Uterus (tissue), 3 donors: ENCODE measurements at regions not wholly inside any gene's neighbourhood (a gene's known extent, or its start where the extent isn't known, plus 50 kb on each side); places are given as distances from the start of the nearest gene placed in this dataset.
"Not testable (repeated sequence)": the region's sequence is repeated elsewhere in the genome, so short reads cannot be mapped to it uniquely, and the experiment has no call there.

Experiments
- DNase-seq, 2 donors: peaks; one replicate each; pipeline ENCODE4 v3.0.0-alpha.2; 2019 to 2020
- H3K27ac ChIP-seq, 2 donors: fragments of 200-600 bp; sonication (generic); 1 replicate in 1 of 2; 2 replicates in 1 of 2; pipeline ENCODE4 v1.5.1; 2016 to 2018
- H3K27me3 ChIP-seq, 2 donors: fragments of 200-600 bp; sonication (generic); one replicate each; pipeline ENCODE4 v1.5.1; 2018 to 2019; ENCODE audit warnings: control low read depth in 1 of 2
- H3K36me3 ChIP-seq, 2 donors: fragments of 200-600 bp; sonication (generic); one replicate each; pipeline ENCODE4 v1.5.1; 2019; ENCODE audit warnings: control low read depth in 1 of 2
- H3K4me1 ChIP-seq, 2 donors: fragments of 200-600 bp; sonication (generic); one replicate each; pipeline ENCODE4 v1.5.1; 2018 to 2019; ENCODE audit warnings: control low read depth in 1 of 2
- H3K4me3 ChIP-seq, 2 donors: fragments of 200-600 bp; sonication (generic); 1 replicate in 1 of 2; 2 replicates in 1 of 2; pipeline ENCODE4 v1.5.1; 2018 to 2019; ENCODE audit warnings: mild to moderate bottlenecking in 1 of 2
- H3K9me3 ChIP-seq, 2 donors: fragments of 200-600 bp; sonication (generic); one replicate each; pipeline ENCODE4 v1.5.1; 2019; ENCODE audit warnings: control low read depth in 1 of 2
- POLR2A ChIP-seq, 2 donors: fragments of 450-650 bp; IDR thresholded peaks; one replicate each; pipeline ENCODE4 v1.6.1; 2016; ENCODE audit warnings: antibody characterized with exemption in 2 of 2, mild to moderate bottlenecking in 1 of 2, moderate library complexity in 1 of 2
- intact Hi-C: fragments of 100-400 bp; cut with DNase I; formaldehyde crosslinking; loops from one replicate; pipeline ENCODE4 v1.15.1; 2023; ENCODE audit warnings: low total_unique reads
- TF ChIP-seq, protein P1 (sequence below), 4 experiments: fragments of 200-600 bp in 2 of 4; fragments of 450-650 bp in 2 of 4; sonication (generic) in 2 of 4; IDR thresholded peaks; one replicate each; pipeline ENCODE4 v1.5.1; 2016 to 2019; ENCODE audit warnings: antibody characterized with exemption in 4 of 4, mild to moderate bottlenecking in 2 of 4, moderate library complexity in 1 of 4
- donor health status: DM: yes; HTN: yes; CAD: no.

DNA sequence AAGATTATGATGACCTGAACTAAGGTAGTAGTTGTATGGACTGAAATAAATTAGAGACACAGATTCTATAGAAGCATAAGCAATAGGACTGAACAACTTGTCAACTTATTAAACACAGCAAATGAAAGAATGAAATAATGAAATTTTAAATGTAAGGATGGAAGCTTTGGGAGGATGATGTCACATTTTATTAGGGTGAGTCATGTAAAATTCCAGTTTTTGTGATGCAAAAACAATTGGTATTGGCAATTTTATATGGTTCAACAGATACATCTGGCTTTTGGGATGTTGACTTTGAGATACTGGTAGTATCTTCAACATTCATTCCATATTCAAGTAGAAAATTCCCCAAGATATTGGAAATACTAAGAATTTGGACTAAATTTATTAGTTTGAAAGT is 72.7 kb upstream of the IL15 start:
- no peak overlapping the region for H3K4me3 ChIP-seq
- DNase-seq = no peak
- H3K36me3 ChIP-seq = no peaks in the 10 kb centered on the region
- H3K27ac ChIP-seq = no peak overlapping the region
- no peaks in the 10 kb centered on the region for H3K4me1 ChIP-seq
- no peak for TF ChIP-seq POLR2A (IDR thresholded peaks at IDR 0.05)
- TF ChIP-seq, protein P1, sequence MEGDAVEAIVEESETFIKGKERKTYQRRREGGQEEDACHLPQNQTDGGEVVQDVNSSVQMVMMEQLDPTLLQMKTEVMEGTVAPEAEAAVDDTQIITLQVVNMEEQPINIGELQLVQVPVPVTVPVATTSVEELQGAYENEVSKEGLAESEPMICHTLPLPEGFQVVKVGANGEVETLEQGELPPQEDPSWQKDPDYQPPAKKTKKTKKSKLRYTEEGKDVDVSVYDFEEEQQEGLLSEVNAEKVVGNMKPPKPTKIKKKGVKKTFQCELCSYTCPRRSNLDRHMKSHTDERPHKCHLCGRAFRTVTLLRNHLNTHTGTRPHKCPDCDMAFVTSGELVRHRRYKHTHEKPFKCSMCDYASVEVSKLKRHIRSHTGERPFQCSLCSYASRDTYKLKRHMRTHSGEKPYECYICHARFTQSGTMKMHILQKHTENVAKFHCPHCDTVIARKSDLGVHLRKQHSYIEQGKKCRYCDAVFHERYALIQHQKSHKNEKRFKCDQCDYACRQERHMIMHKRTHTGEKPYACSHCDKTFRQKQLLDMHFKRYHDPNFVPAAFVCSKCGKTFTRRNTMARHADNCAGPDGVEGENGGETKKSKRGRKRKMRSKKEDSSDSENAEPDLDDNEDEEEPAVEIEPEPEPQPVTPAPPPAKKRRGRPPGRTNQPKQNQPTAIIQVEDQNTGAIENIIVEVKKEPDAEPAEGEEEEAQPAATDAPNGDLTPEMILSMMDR (IDR thresholded peaks at IDR 0.05) = no peak
- H3K27me3 ChIP-seq = no peaks in the 10 kb centered on the region
- intact Hi-C loops = no loop called here
- no peaks in the 10 kb centered on the region for H3K9me3 ChIP-seq

DNA sequence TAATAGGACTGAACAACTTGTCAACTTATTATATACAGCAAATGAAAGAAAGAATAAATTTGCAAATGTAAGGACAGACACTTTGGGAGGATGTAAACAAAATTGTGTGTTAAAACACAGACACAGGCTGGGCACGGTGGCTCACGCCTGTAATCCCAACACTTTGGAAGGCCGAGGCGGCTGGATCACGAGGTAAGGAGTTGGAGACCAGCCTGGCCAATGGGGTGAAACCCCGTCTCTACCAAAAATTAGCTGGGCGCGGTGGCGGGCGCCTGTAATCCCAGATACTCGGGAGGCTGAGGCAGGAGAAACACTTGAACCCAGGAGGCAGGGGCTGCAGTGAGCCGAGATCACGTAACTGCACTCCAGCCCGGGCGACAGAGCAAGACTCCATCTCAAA is 71.4 kb upstream of the IL15 start:
- intact Hi-C loops, H3K4me3 ChIP-seq, DNase-seq, H3K27me3 ChIP-seq, H3K9me3 ChIP-seq, H3K27ac ChIP-seq, H3K36me3 ChIP-seq, H3K4me1 ChIP-seq: not testable (repeated sequence)

DNA sequence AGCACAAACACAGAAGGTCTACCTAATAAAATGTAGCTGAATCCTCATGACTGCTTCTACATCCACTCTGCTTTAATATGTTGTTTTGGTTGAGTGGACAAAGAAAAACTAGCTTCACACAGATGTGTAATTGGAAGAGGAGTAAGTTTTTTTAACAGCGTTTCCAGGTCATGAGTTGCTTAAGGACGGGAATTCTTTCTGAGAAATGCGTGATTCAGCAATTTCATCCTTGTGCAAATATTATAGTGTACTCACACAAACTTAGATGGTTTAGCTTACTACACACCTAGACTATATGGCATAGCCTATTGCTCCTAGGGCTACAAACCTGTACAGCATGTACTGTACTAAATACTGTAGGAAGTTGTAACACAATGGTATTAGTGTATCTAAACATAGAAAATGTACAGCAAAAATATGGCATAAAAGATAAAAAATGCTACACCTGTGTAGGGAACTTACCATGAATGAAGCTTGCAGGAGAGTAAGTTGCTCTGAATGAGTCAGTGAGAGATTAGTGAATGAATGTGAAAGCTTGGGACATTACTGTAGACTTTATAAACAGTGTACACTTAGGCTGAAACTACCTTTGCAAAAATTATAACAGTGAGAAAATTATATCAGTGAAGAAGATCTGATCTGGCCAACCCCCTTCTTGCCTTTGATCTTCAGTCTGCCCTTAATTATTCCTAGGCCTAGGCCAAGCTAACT is 70.8 kb upstream of the IL15 start:
- no peak for DNase-seq
- no peaks in the 10 kb centered on the region for H3K36me3 ChIP-seq
- H3K4me1 ChIP-seq = no peaks in the 10 kb centered on the region
- TF ChIP-seq, protein P1 (IDR thresholded peaks at IDR 0.05) = no peak
- TF ChIP-seq POLR2A (IDR thresholded peaks at IDR 0.05) = no peak
- no peaks in the 10 kb centered on the region for H3K27me3 ChIP-seq
- no peak overlapping the region for H3K4me3 ChIP-seq
- no peaks in the 10 kb centered on the region for H3K9me3 ChIP-seq
- intact Hi-C loops = no loop called here
- no peak overlapping the region for H3K27ac ChIP-seq

DNA sequence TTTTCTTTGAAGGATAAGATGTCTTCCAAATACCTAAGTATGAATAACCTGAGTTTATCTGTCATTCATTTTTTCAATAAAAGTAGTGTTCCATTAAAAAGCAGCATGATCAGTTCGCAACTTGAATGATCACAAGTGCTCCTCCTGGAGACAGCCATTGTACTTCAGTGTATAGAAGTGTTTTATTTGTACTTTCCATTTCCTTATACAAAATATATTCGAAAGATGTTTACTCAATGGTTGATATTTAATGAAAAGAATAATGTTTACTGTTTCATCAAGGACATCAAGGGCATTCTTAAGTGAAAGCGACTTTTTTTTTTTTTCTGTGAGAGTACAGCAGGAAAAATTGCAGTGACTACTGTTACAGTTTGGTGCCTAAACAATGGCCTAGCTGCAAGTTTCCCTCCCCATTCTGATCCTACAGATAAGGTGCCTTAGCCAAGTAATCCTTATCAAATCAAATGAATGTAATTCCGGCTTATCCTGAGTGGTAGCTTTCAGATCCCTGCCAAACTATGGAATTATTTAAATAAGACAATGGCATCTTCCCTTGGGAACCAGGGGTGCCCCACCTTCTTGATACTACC is 69.0 kb upstream of the IL15 start:
- Histone ChIP-seq H3K9me3 (no peaks in the 10 kb centered on the region), H3K4me3 (no peak overlapping the region), H3K4me1 (no peaks in the 10 kb centered on the region), H3K27ac (no peak overlapping the region), H3K27me3 (no peaks in the 10 kb centered on the region), H3K36me3 (no peaks in the 10 kb centered on the region)
- intact Hi-C loops = no loop called here
- DNase-seq = no peak
- TF ChIP-seq POLR2A (IDR thresholded peaks at IDR 0.05) = no peak
- TF ChIP-seq, protein P1 (IDR thresholded peaks at IDR 0.05) = no peak

DNA sequence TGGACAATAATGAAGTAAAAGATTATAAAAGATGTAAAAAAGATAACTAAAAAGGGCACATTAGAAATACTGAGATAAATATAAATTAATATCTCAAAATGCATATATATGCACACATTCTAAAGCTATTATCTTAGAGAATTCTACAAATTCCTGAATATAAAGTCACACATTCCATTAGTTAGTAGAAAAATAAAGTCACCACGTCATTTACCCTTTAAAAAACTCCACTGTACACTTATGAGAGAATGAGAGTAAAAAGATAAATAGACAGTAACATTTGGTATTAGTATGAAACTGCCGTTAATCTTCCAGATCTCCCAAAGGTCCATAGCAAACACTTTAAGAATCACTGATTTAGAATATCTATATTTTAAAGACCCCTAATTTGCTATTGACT is 67.2 kb upstream of the IL15 start:
- no peak for TF ChIP-seq POLR2A (IDR thresholded peaks at IDR 0.05)
- TF ChIP-seq, protein P1 (IDR thresholded peaks at IDR 0.05) = no peak
- no peak overlapping the region for H3K4me3 ChIP-seq
- H3K9me3 ChIP-seq = no peaks in the 10 kb centered on the region
- no peaks in the 10 kb centered on the region for H3K36me3 ChIP-seq
- DNase-seq = no peak
- intact Hi-C loops = no loop called here
- no peaks in the 10 kb centered on the region for H3K4me1 ChIP-seq
- no peaks in the 10 kb centered on the region for H3K27me3 ChIP-seq
- H3K27ac ChIP-seq = no peak overlapping the region
